HG03457 (cell line): ENCODE measurements at regions not wholly inside any gene's neighbourhood (a gene's known extent, or its start where the extent isn't known, plus 50 kb on each side); places are given as distances from the start of the nearest gene placed in this dataset.
"Not testable (repeated sequence)": the region's sequence is repeated elsewhere in the genome, so short reads cannot be mapped to it uniquely, and the experiment has no call there.

Experiments used
- ATAC-seq: cut with Tn5 transposase; IDR thresholded peaks from one replicate; pipeline ENCODE4 v1.9.1; 2021; ENCODE audit warnings: moderate number of reproducible peaks; ENCODE audit not compliant: unreplicated experiment

GRCh38 chrX:121283921-121284320 lies 236.5 kb downstream of the GLUD2 start:
- no peak for ATAC-seq

- no peak for ATAC-seq
These were observed 251.1 kb downstream of the GLUD2 start for GRCh38 chrX:121298499-121298898.

- ATAC-seq = no peak
These were observed 253.9 kb downstream of the GLUD2 start for GRCh38 chrX:121301356-121301755.

GRCh38 chrX:121301822-121302221 lies 254.4 kb downstream of the GLUD2 start:
- no peak for ATAC-seq

- ATAC-seq = peak; percentile 70
These were observed 260.0 kb downstream of the GLUD2 start for GRCh38 chrX:121307449-121307848.

- peak; percentile 62 for ATAC-seq
These were observed 260.9 kb downstream of the GLUD2 start for GRCh38 chrX:121308276-121308805.

- no peak for ATAC-seq
These were observed 263.4 kb downstream of the GLUD2 start for GRCh38 chrX:121310820-121311219.

- ATAC-seq = no peak
These were observed 273.0 kb downstream of the GLUD2 start for GRCh38 chrX:121320441-121320840.

- ATAC-seq = no peak
These were observed 274.7 kb downstream of the GLUD2 start for GRCh38 chrX:121322159-121322558.

- ATAC-seq = no peak
These were observed 275.9 kb downstream of the GLUD2 start for GRCh38 chrX:121323337-121323736.

- no peak for ATAC-seq
These were observed 286.5 kb downstream of the GLUD2 start for GRCh38 chrX:121333942-121334341.

- ATAC-seq = no peak
These were observed 289.5 kb downstream of the GLUD2 start for GRCh38 chrX:121336831-121337421.

GRCh38 chrX:121337816-121338215 lies 290.4 kb downstream of the GLUD2 start:
- no peak for ATAC-seq

GRCh38 chrX:121349263-121349662 lies 301.9 kb downstream of the GLUD2 start:
- ATAC-seq = no peak

- no peak for ATAC-seq
These were observed 308.9 kb downstream of the GLUD2 start for GRCh38 chrX:121356139-121356849.

- ATAC-seq = no peak
These were observed 309.4 kb downstream of the GLUD2 start for GRCh38 chrX:121356850-121357171.

GRCh38 chrX:121360280-121360679 lies 312.9 kb downstream of the GLUD2 start:
- no peak for ATAC-seq

GRCh38 chrX:121365572-121366161 lies 318.3 kb downstream of the GLUD2 start:
- no peak for ATAC-seq

- ATAC-seq = no peak
These were observed 327.1 kb downstream of the GLUD2 start for GRCh38 chrX:121374471-121374870.

- ATAC-seq = not testable (repeated sequence)
These were observed 334.5 kb downstream of the GLUD2 start for GRCh38 chrX:121381915-121382314.

- no peak for ATAC-seq
These were observed 342.7 kb downstream of the GLUD2 start for GRCh38 chrX:121389976-121390714.

- no peak for ATAC-seq
These were observed 358.4 kb downstream of the GLUD2 start for GRCh38 chrX:121405826-121406225.
